ENCODE measurements at regions not wholly inside any gene's neighbourhood (a gene's known extent, or its start where the extent isn't known, plus 50 kb on each side); places are given as distances from the start of the nearest gene placed in this dataset.

GRCh38 chr10:91007655-91008054, 86.8 kb upstream of the ANKRD1 start (continued):
- TF ChIP-seq PBX3 (IDR thresholded peaks at IDR 0.05) (no peak), JUND (IDR thresholded peaks at IDR 0.05) (no peak), TCF12 (IDR thresholded peaks at IDR 0.05) (no peak), EZH2phosphoT487 (IDR thresholded peaks at IDR 0.05; ENCODE audit: borderline replicate concordance, low read depth) (no peak), MEF2A (IDR thresholded peaks at IDR 0.05; ENCODE audit: borderline replicate concordance, low read depth) (no peak), GATA2 (CRISPR knock-in tag; IDR thresholded peaks at IDR 0.05) (no peak), RFX5 (IDR thresholded peaks at IDR 0.05; ENCODE audit: low read length) (no peak), RCOR1 (IDR thresholded peaks at IDR 0.05; ENCODE audit: low read length) (no peak), FOSL2 (IDR thresholded peaks at IDR 0.05; ENCODE audit: borderline replicate concordance, low read depth) (no peak), ELF1 (IDR thresholded peaks at IDR 0.05) (no peak), NFIC (IDR thresholded peaks at IDR 0.05; ENCODE audit: borderline replicate concordance) (no peak), TEAD4 (IDR thresholded peaks at IDR 0.05; ENCODE audit: borderline replicate concordance, insufficient read depth) (no peak), NRF1 (IDR thresholded peaks at IDR 0.05; ENCODE audit: low read depth, low read length) (no peak)

GRCh38 chr10:91009121-91009520, 88.2 kb upstream of the ANKRD1 start:
- no peak overlapping the region for H3K4me2 ChIP-seq
- no peak for DNase-seq
- WGBS (ENCODE audit: low lambda C conversion rate) = 100% methylated on average over 1 of the region's 1 CpG
- H3K9me3 ChIP-seq = no peaks in the 10 kb centered on the region
- H3K36me3 ChIP-seq (replicated peaks in 1 of 2; ENCODE audit: control insufficient read depth in 1 of 2, insufficient read depth in 2 of 2, low read length in 1 of 2) = no peaks in the 10 kb centered on the region
- no peaks in the 10 kb centered on the region; a peak in 1 of 4 replicates for H3K4me1 ChIP-seq (ENCODE audit: control insufficient read depth in 1 of 2, insufficient read depth in 2 of 2, low read depth in 1 of 2, low read length in 1 of 2)
- ChIA-PET POLR2A (no interaction called here), CTCF (interaction anchor here (1.0 to 1.1 kb wide), 3 partner anchors 9 to 903 kb away, joined by 3 read pairs; no protein-coding TSS in a partner anchor)
- H3K4me3 ChIP-seq (ENCODE audit: low read depth in 2 of 2, low read length in 1 of 2) = no peak overlapping the region
- H3K27me3 ChIP-seq (ENCODE audit: insufficient read depth) = no peaks in the 10 kb centered on the region
- H4K20me1 ChIP-seq (ENCODE audit: insufficient read depth) = no peaks in the 10 kb centered on the region
- no peak overlapping the region for H3K9ac ChIP-seq
- no peaks in the 10 kb centered on the region for H3K79me2 ChIP-seq (ENCODE audit: insufficient read depth)
- peaks cover 9% of the 10 kb centered on the region for H3F3A ChIP-seq (replicated peaks; ENCODE audit: insufficient read depth)
- no peak for TF ChIP-seq CHD2 (IDR thresholded peaks at IDR 0.05; ENCODE audit: low read length, partially characterized antibody)
- H2AFZ ChIP-seq (ENCODE audit: low read depth) = no peak overlapping the region
- H3K27ac ChIP-seq (ENCODE audit: low read depth in 2 of 2, low read length in 1 of 2) = no peak overlapping the region
- H3K9me2 ChIP-seq = no peaks in the 10 kb centered on the region

GRCh38 chr10:91010952-91011351, 90.1 kb upstream of the ANKRD1 start:
- TF ChIP-seq GATA2 (CRISPR knock-in tag; IDR thresholded peaks at IDR 0.05) (no peak), CTCF (IDR thresholded peaks at IDR 0.05) (no peak), NFIC (IDR thresholded peaks at IDR 0.05; ENCODE audit: borderline replicate concordance) (no peak), PBX3 (IDR thresholded peaks at IDR 0.05) (no peak), GABPA (IDR thresholded peaks at IDR 0.05; ENCODE audit: low read depth) (no peak), SMC3 (IDR thresholded peaks at IDR 0.05; ENCODE audit: low read depth, low read length) (no peak), ZBTB33 (IDR thresholded peaks at IDR 0.05; ENCODE audit: borderline replicate concordance, low read depth) (no peak), USF2 (IDR thresholded peaks at IDR 0.05; ENCODE audit: borderline replicate concordance, low read depth, low read length) (no peak), TAF1 (IDR thresholded peaks at IDR 0.05; ENCODE audit: borderline replicate concordance, low read depth, low read length) (no peak)
- CTCF ChIA-PET = interaction anchor here (1.4 to 1.5 kb wide), 2 partner anchors 22 to 33 kb away, joined by 3 to 5 read pairs; no protein-coding TSS in a partner anchor

More at GRCh38 chr10:91010952-91011351, 90.1 kb upstream of the ANKRD1 start:
- Histone ChIP-seq H3K4me1 (ENCODE audit: control insufficient read depth in 1 of 2, insufficient read depth in 2 of 2, low read depth in 1 of 2, low read length in 1 of 2) (no peaks in the 10 kb centered on the region; a peak in 1 of 4 replicates), H3K79me2 (ENCODE audit: insufficient read depth) (no peaks in the 10 kb centered on the region), H3K9me3 (no peaks in the 10 kb centered on the region), H4K20me1 (ENCODE audit: insufficient read depth) (no peaks in the 10 kb centered on the region), H3K4me3 (ENCODE audit: low read depth in 2 of 2, low read length in 1 of 2) (no peak overlapping the region), H3K27ac (ENCODE audit: low read depth in 2 of 2, low read length in 1 of 2) (no peak overlapping the region), H3K4me2 (no peak overlapping the region), H3F3A (replicated peaks; ENCODE audit: insufficient read depth) (peaks cover 7% of the 10 kb centered on the region), H3K9me2 (no peaks in the 10 kb centered on the region), H3K9ac (no peak overlapping the region), H2AFZ (ENCODE audit: low read depth) (no peak overlapping the region), H3K27me3 (ENCODE audit: insufficient read depth) (no peaks in the 10 kb centered on the region), H3K36me3 (replicated peaks in 1 of 2; ENCODE audit: control insufficient read depth in 1 of 2, insufficient read depth in 2 of 2, low read length in 1 of 2) (no peaks in the 10 kb centered on the region)
- 60% methylated on average over 3 of the region's 3 CpGs for WGBS (ENCODE audit: low lambda C conversion rate)
- DNase-seq = no peak
- POLR2A ChIA-PET = no interaction called here

Data from SK-N-SH (cell line).